ENCODE measurements at regions not wholly inside any gene's neighbourhood (a gene's known extent, or its start where the extent isn't known, plus 50 kb on each side); places are given as distances from the start of the nearest gene placed in this dataset.

DNA sequence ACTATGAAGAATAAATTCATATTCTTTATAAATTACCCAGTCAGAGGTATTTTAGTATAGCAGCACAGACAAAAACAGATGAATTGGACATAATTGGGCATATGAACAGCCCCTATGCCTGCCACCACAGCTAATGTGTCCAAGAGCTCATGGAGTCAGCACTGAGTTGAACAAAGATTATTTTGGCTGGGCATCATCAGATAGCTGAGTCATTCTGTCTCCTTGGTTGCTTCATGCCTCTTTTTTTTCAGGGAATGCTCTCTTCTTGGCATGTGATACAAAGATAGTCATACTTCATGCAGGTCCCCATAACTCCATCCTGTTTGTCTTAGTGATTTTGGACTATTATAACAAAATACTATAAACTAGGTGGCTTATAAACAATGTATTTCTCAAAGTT, 275.6 kb downstream of the TENT5A start:
- no peak overlapping the region for H3K27ac ChIP-seq (ENCODE audit: low read depth, low read length)
- H3K4me1 ChIP-seq (ENCODE audit: insufficient read depth, low read length) = no peaks in the 10 kb centered on the region

DNA sequence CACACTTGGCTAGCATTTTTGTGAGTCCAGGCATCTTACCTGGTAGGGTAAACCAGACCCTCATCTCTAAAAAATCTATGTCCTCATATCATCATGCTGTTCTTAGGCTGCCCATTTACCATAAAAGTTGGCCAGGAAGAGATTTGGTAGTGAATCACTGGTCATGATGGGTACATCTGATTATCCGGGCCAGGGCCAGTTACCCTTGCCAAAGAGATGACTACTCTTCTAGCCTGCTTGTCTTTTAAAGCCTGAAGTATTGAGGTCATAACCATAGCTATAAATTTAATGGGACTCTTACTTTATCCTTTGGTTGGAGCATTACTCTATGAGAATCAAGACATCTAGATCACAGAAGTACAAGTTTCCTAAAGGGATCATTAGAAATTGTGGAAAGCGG, 276.8 kb downstream of the TENT5A start:
- Histone ChIP-seq H3K9me3 (ENCODE audit: insufficient read depth, low read depth, low read length) (no peaks in the 10 kb centered on the region), H3K27ac (ENCODE audit: low read depth, low read length) (no peak overlapping the region), H3K9ac (ENCODE audit: low read depth, low read length) (no peak overlapping the region), H3K4me1 (ENCODE audit: insufficient read depth, low read length) (no peaks in the 10 kb centered on the region), H3K4me3 (ENCODE audit: low read length) (no peak overlapping the region), H3K36me3 (ENCODE audit: insufficient read depth, low read length) (no peaks in the 10 kb centered on the region), H3K27me3 (ENCODE audit: insufficient read depth, low read length) (no peaks in the 10 kb centered on the region)
- WGBS = 100% methylated on average over 2 of the region's 2 CpGs

More for the DNA sequence above, 275.6 kb downstream of the TENT5A start:
- Histone ChIP-seq H3K4me3 (ENCODE audit: low read length) (no peak overlapping the region), H3K9ac (ENCODE audit: low read depth, low read length) (no peak overlapping the region), H3K27me3 (ENCODE audit: insufficient read depth, low read length) (no peaks in the 10 kb centered on the region), H3K36me3 (ENCODE audit: insufficient read depth, low read length) (no peaks in the 10 kb centered on the region), H3K9me3 (ENCODE audit: insufficient read depth, low read depth, low read length) (no peaks in the 10 kb centered on the region)

DNA sequence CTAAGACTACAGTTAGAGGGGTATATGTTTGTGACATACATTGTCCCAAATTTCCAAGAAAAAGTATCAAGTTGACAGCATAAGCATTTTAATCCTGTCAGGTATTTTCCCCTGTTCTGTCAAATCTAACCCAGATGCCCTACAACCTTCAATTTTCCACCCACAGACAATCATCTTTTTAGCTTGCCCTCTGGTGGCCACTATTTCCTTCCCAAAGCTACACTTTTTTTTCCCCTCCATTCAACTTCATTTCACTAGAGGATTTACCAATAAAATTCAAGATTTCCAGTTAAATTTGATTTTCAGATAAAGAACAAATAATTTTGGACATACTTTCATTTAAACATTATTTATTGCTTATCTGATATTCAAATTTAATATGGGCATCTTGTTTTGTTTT, 286.6 kb downstream of the TENT5A start:
- H3K27ac ChIP-seq (ENCODE audit: low read depth, low read length) = no peak overlapping the region
- H3K27me3 ChIP-seq (ENCODE audit: insufficient read depth, low read length) = no peaks in the 10 kb centered on the region
- peaks cover 3% of the 10 kb centered on the region; the same call in 1 of the 2 replicates for H3K9me3 ChIP-seq (ENCODE audit: insufficient read depth, low read depth, low read length)
- H3K4me3 ChIP-seq (ENCODE audit: low read length) = no peak overlapping the region
- no peaks in the 10 kb centered on the region for H3K4me1 ChIP-seq (ENCODE audit: insufficient read depth, low read length)
- no peak overlapping the region for H3K9ac ChIP-seq (ENCODE audit: low read depth, low read length)
- H3K36me3 ChIP-seq (ENCODE audit: insufficient read depth, low read length) = no peaks in the 10 kb centered on the region

DNA sequence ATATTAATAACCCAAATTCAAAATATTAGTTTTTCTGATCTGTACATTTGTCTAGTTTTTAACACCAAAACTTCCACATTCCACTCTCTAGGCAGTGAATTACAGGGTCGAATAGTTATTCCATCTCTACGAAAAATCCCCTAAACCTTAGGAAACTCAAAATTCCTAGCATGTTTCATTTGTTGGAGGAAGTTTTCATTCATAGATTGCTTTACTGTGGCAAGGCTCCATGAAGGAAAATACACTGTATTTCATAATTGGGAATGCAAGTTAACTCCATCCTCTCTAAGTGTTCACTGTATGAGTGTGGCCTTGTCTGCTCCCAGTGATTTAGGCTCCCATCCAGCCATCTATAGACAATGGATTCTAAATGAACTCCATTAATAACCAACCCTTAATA, 296.1 kb downstream of the TENT5A start:
- Histone ChIP-seq H3K36me3 (ENCODE audit: insufficient read depth, low read length) (no peaks in the 10 kb centered on the region), H3K27ac (ENCODE audit: low read depth, low read length) (no peak overlapping the region), H3K4me3 (ENCODE audit: low read length) (no peak overlapping the region), H3K4me1 (ENCODE audit: insufficient read depth, low read length) (peaks cover 12% of the 10 kb centered on the region; the same call in 1 of the 2 replicates), H3K27me3 (ENCODE audit: insufficient read depth, low read length) (no peaks in the 10 kb centered on the region), H3K9ac (ENCODE audit: low read depth, low read length) (no peak overlapping the region), H3K9me3 (ENCODE audit: insufficient read depth, low read depth, low read length) (peaks cover 6% of the 10 kb centered on the region; the same call in 1 of the 2 replicates)
- 100% methylated on average over 2 of the region's 2 CpGs for WGBS

DNA sequence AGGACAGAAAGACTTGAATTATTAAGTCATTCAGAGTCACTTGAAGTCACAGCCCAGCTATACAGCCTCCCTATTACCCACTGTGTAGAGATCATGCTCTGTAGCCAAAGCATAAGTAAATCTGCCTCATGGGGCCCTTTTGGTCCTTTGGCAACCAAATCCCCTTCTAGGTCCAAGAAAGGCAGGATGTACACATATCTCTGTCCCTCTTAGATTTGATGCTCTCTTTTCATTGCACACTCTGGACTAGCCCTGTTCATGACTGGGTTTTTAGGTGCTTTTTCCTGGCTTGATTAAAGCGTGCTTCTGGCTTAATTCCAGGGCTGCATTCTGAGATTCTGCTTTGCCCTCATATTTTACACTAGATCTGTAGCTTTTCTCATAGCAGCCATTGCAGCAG, 296.8 kb downstream of the TENT5A start:
- H3K4me1 ChIP-seq (ENCODE audit: insufficient read depth, low read length) = peaks cover 13% of the 10 kb centered on the region; the same call in 1 of the 2 replicates
- H3K36me3 ChIP-seq (ENCODE audit: insufficient read depth, low read length) = no peaks in the 10 kb centered on the region
- no peak overlapping the region for H3K27ac ChIP-seq (ENCODE audit: low read depth, low read length)
- H3K27me3 ChIP-seq (ENCODE audit: insufficient read depth, low read length) = no peaks in the 10 kb centered on the region
- no peak overlapping the region for H3K4me3 ChIP-seq (ENCODE audit: low read length)
- 88% methylated on average over 1 of the region's 1 CpG for WGBS
- H3K9ac ChIP-seq (ENCODE audit: low read depth, low read length) = no peak overlapping the region
- peaks cover 3% of the 10 kb centered on the region; the same call in 1 of the 2 replicates for H3K9me3 ChIP-seq (ENCODE audit: insufficient read depth, low read depth, low read length)

DNA sequence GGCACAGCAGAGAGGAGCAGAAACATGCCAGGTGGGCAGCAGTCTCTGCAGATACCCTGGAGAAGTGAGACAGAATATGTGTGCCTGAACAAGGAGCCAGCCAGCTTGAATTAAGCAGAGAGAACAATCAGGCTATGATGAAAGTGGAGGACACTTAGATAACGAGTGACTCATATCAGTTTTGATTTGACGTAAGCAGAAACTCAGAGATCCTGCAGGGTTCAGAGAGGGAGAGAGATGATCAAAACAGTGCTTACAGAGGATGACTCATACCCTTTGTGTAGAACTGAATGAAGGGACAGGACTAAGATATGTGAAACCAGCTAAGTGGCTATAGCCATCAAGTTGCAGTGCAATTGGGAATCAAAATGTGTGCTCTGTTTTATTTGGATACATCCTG, 300.7 kb downstream of the TENT5A start:
- H3K36me3 ChIP-seq (ENCODE audit: insufficient read depth, low read length) = no peaks in the 10 kb centered on the region
- H3K27ac ChIP-seq (ENCODE audit: low read depth, low read length) = no peak overlapping the region
- H3K4me1 ChIP-seq (ENCODE audit: insufficient read depth, low read length) = peaks cover 13% of the 10 kb centered on the region; the same call in 1 of the 2 replicates
- no peaks in the 10 kb centered on the region for H3K9me3 ChIP-seq (ENCODE audit: insufficient read depth, low read depth, low read length)
- H3K4me3 ChIP-seq (ENCODE audit: low read length) = no peak overlapping the region
- 79% methylated on average over 2 of the region's 2 CpGs for WGBS
- no peak overlapping the region for H3K9ac ChIP-seq (ENCODE audit: low read depth, low read length)
- H3K27me3 ChIP-seq (ENCODE audit: insufficient read depth, low read length) = no peaks in the 10 kb centered on the region

DNA sequence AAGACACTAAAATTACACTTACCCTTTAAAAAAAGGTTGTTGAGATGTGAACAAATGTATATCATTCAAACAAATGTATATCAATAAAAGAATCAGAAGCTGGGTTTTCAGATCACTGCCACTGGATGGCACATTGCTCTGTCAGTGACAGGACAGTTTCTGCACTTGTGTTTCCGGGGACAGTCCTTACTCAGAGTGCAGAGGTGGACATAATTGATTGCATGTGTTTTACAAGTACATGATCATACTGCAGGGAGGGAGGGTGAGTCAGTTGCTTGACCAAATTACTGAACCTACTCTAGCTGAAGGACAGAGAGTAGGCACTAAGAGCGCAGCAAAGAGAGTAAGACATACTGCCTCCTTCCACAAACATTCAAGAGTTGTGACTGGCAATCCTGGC, 302.3 kb downstream of the TENT5A start:
- WGBS = 98% methylated on average over 1 of the region's 2 CpGs
- Histone ChIP-seq H3K4me1 (ENCODE audit: insufficient read depth, low read length) (peaks cover 13% of the 10 kb centered on the region; the same call in 1 of the 2 replicates), H3K4me3 (ENCODE audit: low read length) (no peak overlapping the region), H3K9me3 (ENCODE audit: insufficient read depth, low read depth, low read length) (no peaks in the 10 kb centered on the region), H3K36me3 (ENCODE audit: insufficient read depth, low read length) (no peaks in the 10 kb centered on the region), H3K27ac (ENCODE audit: low read depth, low read length) (no peak overlapping the region), H3K27me3 (ENCODE audit: insufficient read depth, low read length) (no peaks in the 10 kb centered on the region), H3K9ac (ENCODE audit: low read depth, low read length) (no peak overlapping the region)

DNA sequence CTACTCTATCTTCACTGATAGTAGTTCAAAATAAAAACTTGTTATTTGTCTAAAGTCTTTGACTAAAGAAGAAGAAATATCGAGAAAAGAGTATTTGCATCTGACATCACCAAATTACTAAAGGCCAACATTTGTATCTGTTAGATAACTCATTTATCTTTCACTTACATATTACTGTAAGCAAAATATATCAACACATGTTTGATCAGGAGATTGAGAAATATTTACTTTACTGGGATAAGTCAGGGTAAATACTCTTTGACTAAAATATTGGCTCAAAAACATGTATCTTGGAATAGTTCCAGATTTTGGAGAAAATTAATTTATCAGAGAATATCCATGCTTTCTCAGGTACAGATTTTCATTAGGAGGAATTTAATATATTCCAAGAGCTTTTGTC, 306.0 kb downstream of the TENT5A start:
- no CpG with 5 or more reads among the region's 1 CpG for WGBS
- H3K4me3 ChIP-seq (ENCODE audit: low read length) = no peak overlapping the region
- no peaks in the 10 kb centered on the region for H3K36me3 ChIP-seq (ENCODE audit: insufficient read depth, low read length)
- no peak overlapping the region for H3K27ac ChIP-seq (ENCODE audit: low read depth, low read length)
- 0 out of 2 replicates have a peak, but pooled peaks cover 4% of the 10 kb centered on the region for H3K9me3 ChIP-seq (ENCODE audit: insufficient read depth, low read depth, low read length)
- no peak overlapping the region for H3K9ac ChIP-seq (ENCODE audit: low read depth, low read length)
- peaks cover 2% of the 10 kb centered on the region; the same call in 1 of the 2 replicates for H3K4me1 ChIP-seq (ENCODE audit: insufficient read depth, low read length)
- no peaks in the 10 kb centered on the region for H3K27me3 ChIP-seq (ENCODE audit: insufficient read depth, low read length)

DNA sequence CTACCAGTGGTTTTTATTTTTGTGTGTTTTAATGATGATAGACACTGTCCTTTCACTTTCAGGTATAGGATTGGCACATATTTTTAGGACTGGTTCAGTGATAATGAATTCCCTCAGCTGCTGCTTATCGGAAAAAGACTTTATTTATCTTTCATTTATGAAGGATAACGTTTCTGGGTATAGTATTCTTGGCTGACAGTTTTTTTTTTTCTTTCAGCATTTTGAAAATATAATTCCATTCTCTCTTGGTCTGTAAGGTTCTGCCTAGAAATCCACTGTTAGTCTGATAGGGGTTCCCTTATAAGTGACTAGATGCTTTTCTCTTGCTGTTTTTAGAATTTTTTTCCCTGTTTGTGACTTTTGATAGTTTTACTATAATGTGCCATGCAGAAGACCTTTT, 313.1 kb downstream of the TENT5A start:
- peaks cover 30% of the 10 kb centered on the region; the same call in 1 of the 2 replicates for H3K9me3 ChIP-seq (ENCODE audit: insufficient read depth, low read depth, low read length)
- no peaks in the 10 kb centered on the region for H3K27me3 ChIP-seq (ENCODE audit: insufficient read depth, low read length)
- H3K4me3 ChIP-seq (ENCODE audit: low read length) = no peak overlapping the region
- H3K27ac ChIP-seq (ENCODE audit: low read depth, low read length) = no peak overlapping the region
- H3K4me1 ChIP-seq (ENCODE audit: insufficient read depth, low read length) = no peaks in the 10 kb centered on the region
- 88% methylated on average over 1 of the region's 2 CpGs for WGBS
- no peak overlapping the region for H3K9ac ChIP-seq (ENCODE audit: low read depth, low read length)
- no peaks in the 10 kb centered on the region for H3K36me3 ChIP-seq (ENCODE audit: insufficient read depth, low read length)

DNA sequence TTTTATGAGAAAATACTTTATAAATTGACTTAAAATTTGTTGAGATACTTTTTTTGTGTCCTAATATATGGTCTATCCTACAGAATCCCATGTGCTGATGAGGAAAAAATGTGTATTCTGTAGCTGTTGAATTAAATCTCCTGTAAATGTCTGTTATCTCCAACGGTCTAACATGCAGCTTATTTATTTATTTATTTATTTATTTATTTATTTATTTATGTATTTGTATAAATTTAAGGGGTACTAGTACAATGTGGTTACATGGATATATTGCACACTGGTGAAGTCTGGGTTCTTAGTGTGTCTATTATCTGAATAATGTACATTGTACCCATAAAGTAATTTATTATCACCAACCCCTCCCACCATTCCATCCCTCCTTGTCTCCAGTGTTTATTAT, 315.5 kb downstream of the TENT5A start:
- WGBS = no CpG with 5 or more reads among the region's 1 CpG
- Histone ChIP-seq H3K36me3 (ENCODE audit: insufficient read depth, low read length) (no peaks in the 10 kb centered on the region), H3K9me3 (ENCODE audit: insufficient read depth, low read depth, low read length) (peaks cover 30% of the 10 kb centered on the region; the same call in 1 of the 2 replicates), H3K27me3 (ENCODE audit: insufficient read depth, low read length) (no peaks in the 10 kb centered on the region), H3K4me1 (ENCODE audit: insufficient read depth, low read length) (no peaks in the 10 kb centered on the region), H3K27ac (ENCODE audit: low read depth, low read length) (no peak overlapping the region), H3K9ac (ENCODE audit: low read depth, low read length) (no peak overlapping the region), H3K4me3 (ENCODE audit: low read length) (no peak overlapping the region)

DNA sequence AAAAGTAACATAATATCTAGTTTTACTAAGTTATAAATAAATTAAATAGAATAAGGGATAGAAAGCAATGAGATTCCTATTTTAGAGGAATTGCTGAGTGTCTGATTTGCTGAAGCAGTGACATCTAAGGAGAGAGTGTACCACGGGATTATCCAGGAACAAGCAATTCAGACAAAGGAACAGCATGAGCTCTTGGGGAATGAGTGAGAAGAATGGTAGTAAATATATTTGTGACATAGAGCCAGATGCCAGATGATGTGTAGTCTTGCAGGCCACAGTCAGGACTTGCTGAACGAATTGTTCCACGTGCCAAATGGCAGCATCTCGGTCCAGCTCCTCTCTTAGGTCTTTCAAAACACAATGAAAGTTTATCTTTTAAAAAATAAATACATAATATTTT, 339.2 kb downstream of the TENT5A start:
- no peaks in the 10 kb centered on the region for H3K27me3 ChIP-seq (ENCODE audit: insufficient read depth, low read length)
- H3K4me1 ChIP-seq (ENCODE audit: insufficient read depth, low read length) = no peaks in the 10 kb centered on the region
- H3K36me3 ChIP-seq (ENCODE audit: insufficient read depth, low read length) = no peaks in the 10 kb centered on the region
- no peak overlapping the region for H3K9ac ChIP-seq (ENCODE audit: low read depth, low read length)
- WGBS = 97% methylated on average over 4 of the region's 4 CpGs
- H3K27ac ChIP-seq (ENCODE audit: low read depth, low read length) = no peak overlapping the region
- no peak overlapping the region for H3K4me3 ChIP-seq (ENCODE audit: low read length)
- no peaks in the 10 kb centered on the region for H3K9me3 ChIP-seq (ENCODE audit: insufficient read depth, low read depth, low read length)

DNA sequence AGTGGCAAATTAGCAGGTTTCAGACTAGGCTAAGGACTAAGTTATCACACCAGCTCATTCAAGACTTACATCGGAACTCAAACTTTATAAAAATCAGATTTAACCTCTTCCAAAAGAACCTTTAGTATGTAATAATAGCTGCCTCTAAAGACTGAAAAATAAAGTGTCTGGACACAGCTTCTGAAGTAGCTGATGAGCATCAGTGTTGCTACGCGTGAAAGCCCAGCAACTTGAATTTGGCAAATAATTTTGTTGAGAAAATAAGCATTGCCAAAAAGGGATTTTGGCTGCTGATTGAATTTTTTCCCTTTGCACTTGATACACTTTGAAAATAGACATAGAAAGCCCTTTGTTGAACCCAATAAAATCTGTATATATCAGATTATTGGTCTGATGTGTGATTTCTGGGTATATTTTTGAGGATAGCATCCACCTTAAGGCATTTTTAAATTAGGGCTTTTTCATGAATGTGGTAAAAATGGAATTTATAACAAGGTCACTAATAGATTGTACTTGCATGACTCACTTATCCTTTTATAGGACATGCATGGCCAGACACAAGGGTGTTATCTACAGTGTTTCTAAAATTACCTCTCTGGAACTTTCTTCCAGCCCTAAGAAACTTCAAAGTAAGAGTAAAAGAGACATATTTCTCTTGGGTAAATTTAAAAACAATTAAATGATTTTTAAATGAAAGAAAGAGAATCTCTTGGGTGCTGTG, 350.4 kb downstream of the TENT5A start:
- WGBS = 98% methylated on average over 3 of the region's 3 CpGs
- H3K36me3 ChIP-seq (ENCODE audit: insufficient read depth, low read length) = no peaks in the 10 kb centered on the region

More for the DNA sequence above, 350.4 kb downstream of the TENT5A start:
- H3K4me1 ChIP-seq (ENCODE audit: insufficient read depth, low read length) = no peaks in the 10 kb centered on the region
- no peaks in the 10 kb centered on the region for H3K27me3 ChIP-seq (ENCODE audit: insufficient read depth, low read length)
- H3K9ac ChIP-seq (ENCODE audit: low read depth, low read length) = no peak overlapping the region
- no peak overlapping the region for H3K4me3 ChIP-seq (ENCODE audit: low read length)
- H3K9me3 ChIP-seq (ENCODE audit: insufficient read depth, low read depth, low read length) = no peaks in the 10 kb centered on the region
- H3K27ac ChIP-seq (ENCODE audit: low read depth, low read length) = no peak overlapping the region
